Trophoblast cell (in vitro differentiated cells and primary cell): ENCODE measurements at regions not wholly inside any gene's neighbourhood (a gene's known extent, or its start where the extent isn't known, plus 50 kb on each side); places are given as distances from the start of the nearest gene placed in this dataset.
A peak's percentile ranks its signal among the peaks of the same experiment; 100 is the strongest.

Experiments
- DNase-seq, 2 donors: peaks; one replicate each; pipeline ENCODE4 v3.0.0-alpha.2; 2016
- H2AFZ ChIP-seq: 2 replicates; pipeline ENCODE4 v1.6.1; 2013; ENCODE audit warnings: low read length, moderate library complexity, mild to moderate bottlenecking; ENCODE audit not compliant: insufficient read depth, poor library complexity
- H2AK5ac ChIP-seq: 2 replicates; pipeline ENCODE4 v1.6.1; 2013; ENCODE audit warnings: mild to moderate bottlenecking, low read length
- H2BK120ac ChIP-seq: 2 replicates; pipeline ENCODE4 v1.6.1; 2013; ENCODE audit warnings: low read length, mild to moderate bottlenecking, moderate library complexity; ENCODE audit not compliant: insufficient read depth, poor library complexity
- H2BK12ac ChIP-seq: 2 replicates; pipeline ENCODE4 v1.6.1; 2013; ENCODE audit warnings: mild to moderate bottlenecking, low read length, moderate library complexity
- H2BK5ac ChIP-seq: 2 replicates; pipeline ENCODE4 v1.6.1; 2013; ENCODE audit warnings: low read length, low read depth, moderate library complexity, mild to moderate bottlenecking; ENCODE audit not compliant: poor library complexity
- H3K14ac ChIP-seq: 2 replicates; pipeline ENCODE4 v1.6.1; 2013; ENCODE audit warnings: mild to moderate bottlenecking, low read length
- H3K18ac ChIP-seq: 2 replicates; pipeline ENCODE4 v1.6.1; 2013; ENCODE audit warnings: mild to moderate bottlenecking, low read length
- H3K23ac ChIP-seq: 2 replicates; pipeline ENCODE4 v1.6.1; 2013; ENCODE audit warnings: low read length
- H3K27ac ChIP-seq: 2 replicates; pipeline ENCODE4 v1.5.1; 2013; ENCODE audit warnings: low read depth, mild to moderate bottlenecking, inconsistent platforms, low read length, moderate library complexity
- H3K27me3 ChIP-seq: 2 replicates; pipeline ENCODE4 v1.6.1; 2013; ENCODE audit warnings: inconsistent platforms, mild to moderate bottlenecking, low read length, moderate library complexity; ENCODE audit not compliant: insufficient read depth
- H3K36me3 ChIP-seq, 2 experiments: 1 replicate in 1 of 2; 2 replicates in 1 of 2; pipeline ENCODE4 v1.6.1; 2013; ENCODE audit warnings: low read length in 2 of 2, mild to moderate bottlenecking in 2 of 2, moderate library complexity in 1 of 2; ENCODE audit not compliant: insufficient read depth in 2 of 2, control insufficient read depth in 1 of 2
- H3K4ac ChIP-seq: 2 replicates; pipeline ENCODE4 v1.6.1; 2013; ENCODE audit warnings: low read depth, mild to moderate bottlenecking, low read length, moderate library complexity
- H3K4me1 ChIP-seq, 2 experiments: 1 replicate in 1 of 2; 2 replicates in 1 of 2; pipeline ENCODE4 v1.6.1; 2013; ENCODE audit warnings: low read length in 2 of 2, mild to moderate bottlenecking in 2 of 2, moderate library complexity in 1 of 2; ENCODE audit not compliant: insufficient read depth in 2 of 2, control insufficient read depth in 1 of 2
- H3K4me2 ChIP-seq: 2 replicates; pipeline ENCODE4 v1.6.1; 2013; ENCODE audit warnings: inconsistent platforms, mild to moderate bottlenecking, low read length, moderate library complexity
- H3K4me3 ChIP-seq: 2 replicates; pipeline ENCODE4 v1.5.1; 2013; ENCODE audit warnings: mild to moderate bottlenecking, low read depth, low read length, inconsistent platforms
- H3K79me1 ChIP-seq: one replicate; pipeline ENCODE4 v1.6.1; 2013; ENCODE audit warnings: low read length
- H3K79me2 ChIP-seq: 2 replicates; pipeline ENCODE4 v1.6.1; 2013; ENCODE audit warnings: low read length, mild to moderate bottlenecking; ENCODE audit not compliant: control insufficient read depth, insufficient read depth, poor library complexity
- H3K9ac ChIP-seq: 2 replicates; pipeline ENCODE4 v1.6.1; 2013; ENCODE audit warnings: mild to moderate bottlenecking, low read length
- H3K9me3 ChIP-seq: 2 replicates; pipeline ENCODE4 v1.6.1; 2013; ENCODE audit warnings: low read depth, mild to moderate bottlenecking, control low read depth, inconsistent platforms, low read length; ENCODE audit not compliant: insufficient read depth
- H4K12ac ChIP-seq: 2 replicates; pipeline ENCODE4 v1.6.1; 2013; ENCODE audit warnings: low read depth, mild to moderate bottlenecking, low read length, moderate library complexity
- H4K8ac ChIP-seq: 2 replicates; pipeline ENCODE4 v1.6.1; 2013; ENCODE audit warnings: low read depth, mild to moderate bottlenecking, low read length, moderate library complexity
- H4K91ac ChIP-seq: one replicate; pipeline ENCODE4 v1.6.1; 2013; ENCODE audit warnings: low read depth, mild to moderate bottlenecking, low read length, moderate library complexity
- WGBS: extraction: QIAGEN DNeasy Blood & Tissue Kit; methylation state at CpG from one replicate; pipeline ENCODE4 v1.1.7; 2013; ENCODE audit warnings: missing lambda C conversion rate; ENCODE audit not compliant: insufficient read length, insufficient coverage; ENCODE audit errors: extremely low coverage; 5-methylcytosine and 5-hydroxymethylcytosine counted together

GRCh38 chr5:2157372-2157771 lies 274.6 kb upstream of the IRX4 start:
- Histone ChIP-seq H4K12ac (no peak overlapping the region), H3K14ac (no peak overlapping the region), H3K4ac (no peak overlapping the region), H4K91ac (no peak overlapping the region), H3K79me2 (no peaks in the 10 kb centered on the region), H3K4me1 (no peaks in the 10 kb centered on the region), H2BK120ac (no peak overlapping the region), H3K4me3 (no peak overlapping the region), H3K23ac (no peak overlapping the region), H2BK5ac (no peak overlapping the region), H3K9me3 (no peaks in the 10 kb centered on the region), H3K9ac (no peak overlapping the region), H3K36me3 (no peaks in the 10 kb centered on the region), H3K27me3 (no peaks in the 10 kb centered on the region), H2AK5ac (no peak overlapping the region), H3K4me2 (no peak overlapping the region), H2BK12ac (no peak overlapping the region), H3K79me1 (no peaks in the 10 kb centered on the region), H4K8ac (no peak overlapping the region), H2AFZ (no peak overlapping the region), H3K27ac (no peak overlapping the region), H3K18ac (no peak overlapping the region)
- DNase-seq = no peak
- no CpG with 5 or more reads among the region's 9 CpGs for WGBS

- Histone ChIP-seq H3K9ac (no peak overlapping the region), H2AFZ (no peak overlapping the region), H4K91ac (no peak overlapping the region), H3K4ac (no peak overlapping the region), H2BK12ac (no peak overlapping the region), H3K27ac (no peak overlapping the region), H3K27me3 (no peaks in the 10 kb centered on the region), H2BK120ac (no peak overlapping the region), H3K36me3 (no peaks in the 10 kb centered on the region), H2AK5ac (no peak overlapping the region), H4K12ac (no peak overlapping the region), H4K8ac (no peak overlapping the region), H3K14ac (no peak overlapping the region), H3K9me3 (no peaks in the 10 kb centered on the region), H2BK5ac (no peak overlapping the region), H3K4me3 (no peak overlapping the region), H3K4me2 (no peak overlapping the region), H3K79me1 (no peaks in the 10 kb centered on the region), H3K79me2 (no peaks in the 10 kb centered on the region), H3K4me1 (no peaks in the 10 kb centered on the region), H3K18ac (no peak overlapping the region), H3K23ac (no peak overlapping the region)
- WGBS = no CpG with 5 or more reads among the region's 14 CpGs
- peak in 1 of 2 donors; percentile 8 for DNase-seq
Measured at GRCh38 chr5:2156358-2157059, 273.8 kb upstream of the IRX4 start.

GRCh38 chr5:2155556-2155955 lies 272.8 kb upstream of the IRX4 start:
- no peak overlapping the region for H4K8ac ChIP-seq
- no peak overlapping the region for H2AK5ac ChIP-seq
- H3K27me3 ChIP-seq = no peaks in the 10 kb centered on the region
- no peak overlapping the region for H3K27ac ChIP-seq
- H2BK120ac ChIP-seq = no peak overlapping the region
- H3K79me2 ChIP-seq = no peaks in the 10 kb centered on the region
- H3K4me2 ChIP-seq = no peak overlapping the region
- H3K14ac ChIP-seq = no peak overlapping the region
- H2BK12ac ChIP-seq = no peak overlapping the region
- no peak overlapping the region for H4K12ac ChIP-seq
- no peak overlapping the region for H2BK5ac ChIP-seq
- no peaks in the 10 kb centered on the region for H3K4me1 ChIP-seq
- WGBS = no CpG with 5 or more reads among the region's 18 CpGs
- no peak overlapping the region for H3K9ac ChIP-seq
- H3K23ac ChIP-seq = no peak overlapping the region
- H3K18ac ChIP-seq = no peak overlapping the region
- no peak for DNase-seq
- no peak overlapping the region for H3K4ac ChIP-seq
- H3K79me1 ChIP-seq = no peaks in the 10 kb centered on the region
- no peaks in the 10 kb centered on the region for H3K36me3 ChIP-seq
- H3K9me3 ChIP-seq = no peaks in the 10 kb centered on the region
- H3K4me3 ChIP-seq = no peak overlapping the region
- no peak overlapping the region for H4K91ac ChIP-seq
- no peak overlapping the region for H2AFZ ChIP-seq

- Histone ChIP-seq H2BK5ac (no peak overlapping the region), H2AFZ (no peak overlapping the region), H3K4me1 (peaks cover 4 to 8% of the 10 kb centered on the region in 2 experiments), H3K23ac (no peak overlapping the region), H3K9ac (no peak overlapping the region), H3K4ac (no peak overlapping the region), H3K27ac (no peak overlapping the region), H3K14ac (no peak overlapping the region), H4K8ac (no peak overlapping the region), H3K79me2 (no peaks in the 10 kb centered on the region), H3K4me3 (no peak overlapping the region), H2BK120ac (no peak overlapping the region), H3K4me2 (no peak overlapping the region), H2BK12ac (no peak overlapping the region), H3K18ac (no peak overlapping the region), H2AK5ac (no peak overlapping the region), H4K91ac (no peak overlapping the region), H3K36me3 (no peaks in the 10 kb centered on the region), H3K79me1 (no peaks in the 10 kb centered on the region), H3K9me3 (no peaks in the 10 kb centered on the region), H4K12ac (no peak overlapping the region), H3K27me3 (no peaks in the 10 kb centered on the region)
- no peak for DNase-seq
- no CpG with 5 or more reads among the region's 15 CpGs for whole genome bisulfite sequencing
Measured at GRCh38 chr5:2153802-2154201, 271.1 kb upstream of the IRX4 start.
